Adrenal gland (tissue), 9 donors: ENCODE measurements at regions not wholly inside any gene's neighbourhood (a gene's known extent, or its start where the extent isn't known, plus 50 kb on each side); places are given as distances from the start of the nearest gene placed in this dataset.

Experiments
- DNase-seq, 7 donors: peaks; one replicate each; pipeline ENCODE4 v3.0.0-alpha.2; 2019 to 2020
- H3K27ac ChIP-seq, 5 donors: fragments of 200-600 bp; sonication (generic) in 4 of 5; 1 replicate in 3 of 5; 2 replicates in 2 of 5; pipeline versions ENCODE4 v1.5.1 to v1.8.0; 2016 to 2020; ENCODE audit warnings: mild to moderate bottlenecking in 1 of 5
- H3K27me3 ChIP-seq: fragments of 200-600 bp; 2 replicates; pipeline ENCODE4 v1.8.0; 2021
- H3K36me3 ChIP-seq, 2 donors: fragments of 200-600 bp; replicated peaks in 1 of 2; 1 replicate in 1 of 2; 2 replicates in 1 of 2; pipeline versions ENCODE4 v1.5.1 to v1.8.0; 2018 to 2022
- H3K4me1 ChIP-seq, 2 donors: fragments of 200-600 bp; replicated peaks in 1 of 2; 1 replicate in 1 of 2; 2 replicates in 1 of 2; pipeline versions ENCODE4 v1.5.1 to v1.8.0; 2018 to 2021
- H3K4me3 ChIP-seq, 4 donors: fragments of 200-600 bp; sonication (generic) in 3 of 4; one replicate each; pipeline ENCODE4 v1.5.1; 2016 to 2018
- H3K9me3 ChIP-seq, 3 donors: fragments of 200-600 bp; sonication (generic) in 1 of 3; replicated peaks in 1 of 3; 1 replicate in 2 of 3; 2 replicates in 1 of 3; pipeline versions ENCODE4 v1.5.1 to v1.8.0; 2016 to 2021
- POLR2A ChIP-seq, 2 donors: fragments of 450-650 bp; IDR thresholded peaks; one replicate each; pipeline ENCODE4 v1.6.1; 2017; ENCODE audit warnings: antibody characterized with exemption in 2 of 2, mild to moderate bottlenecking in 2 of 2, moderate library complexity in 1 of 2
- WGBS, 4 donors: extraction: QIAGEN DNeasy Blood & Tissue Kit in 2 of 4; methylation state at CpG; one replicate each; pipeline versions ENCODE4 v1.1.5 to v1.1.7; 2013 to 2017; 5-methylcytosine and 5-hydroxymethylcytosine counted together
- intact Hi-C, 2 donors: fragments of 100-400 bp; cut with DNase I; formaldehyde crosslinking; loops; one replicate each; pipeline versions ENCODE4 v1.14.1 to v1.15.0; 2022 to 2023
- TF ChIP-seq, protein P1 (sequence below), 6 experiments: fragments of 450-650 bp in 4 of 6; fragments of 200-600 bp in 2 of 6; sonication (generic) in 1 of 6; IDR thresholded peaks; 1 replicate in 5 of 6; 2 replicates in 1 of 6; pipeline versions ENCODE4 v1.5.1 to v1.8.0; 2016 to 2021; ENCODE audit warnings: antibody characterized with exemption in 6 of 6, mild to moderate bottlenecking in 2 of 6, moderate library complexity in 1 of 6
- donor health status: healthy with polysubstance abuse.
- donor health status: Bipolar disorder and iron deficiency.
- donor health status: DM: yes; HTN: yes; CAD: no.
- donor health status: DM: no; HTN: no; CAD: no.
- donor health status: DM: no; HTN: no; CAD: no.

GRCh38 chr17:79306424-79307318 is 232.0 kb downstream of the ENGASE start:
- DNase-seq: peak in 5 of 7 donors; percentile 12 to 54 (median 18)
- Histone ChIP-seq H3K27me3 (peaks cover 7% of the 10 kb centered on the region), H3K36me3 (no peaks in the 10 kb centered on the region), H3K4me1 (no peaks in the 10 kb centered on the region), H3K9me3 (no peaks in the 10 kb centered on the region), H3K4me3 (no peak overlapping the region), H3K27ac (peak overlapping the region in 1 of 5 donors; percentile 34)
- no peak for TF ChIP-seq POLR2A (IDR thresholded peaks at IDR 0.05)
- TF ChIP-seq, protein P1, sequence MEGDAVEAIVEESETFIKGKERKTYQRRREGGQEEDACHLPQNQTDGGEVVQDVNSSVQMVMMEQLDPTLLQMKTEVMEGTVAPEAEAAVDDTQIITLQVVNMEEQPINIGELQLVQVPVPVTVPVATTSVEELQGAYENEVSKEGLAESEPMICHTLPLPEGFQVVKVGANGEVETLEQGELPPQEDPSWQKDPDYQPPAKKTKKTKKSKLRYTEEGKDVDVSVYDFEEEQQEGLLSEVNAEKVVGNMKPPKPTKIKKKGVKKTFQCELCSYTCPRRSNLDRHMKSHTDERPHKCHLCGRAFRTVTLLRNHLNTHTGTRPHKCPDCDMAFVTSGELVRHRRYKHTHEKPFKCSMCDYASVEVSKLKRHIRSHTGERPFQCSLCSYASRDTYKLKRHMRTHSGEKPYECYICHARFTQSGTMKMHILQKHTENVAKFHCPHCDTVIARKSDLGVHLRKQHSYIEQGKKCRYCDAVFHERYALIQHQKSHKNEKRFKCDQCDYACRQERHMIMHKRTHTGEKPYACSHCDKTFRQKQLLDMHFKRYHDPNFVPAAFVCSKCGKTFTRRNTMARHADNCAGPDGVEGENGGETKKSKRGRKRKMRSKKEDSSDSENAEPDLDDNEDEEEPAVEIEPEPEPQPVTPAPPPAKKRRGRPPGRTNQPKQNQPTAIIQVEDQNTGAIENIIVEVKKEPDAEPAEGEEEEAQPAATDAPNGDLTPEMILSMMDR (IDR thresholded peaks at IDR 0.05): no peak
- intact Hi-C loops: no loop called here
- 30 to 49% (median 38%) methylated on average over 22 to 26 of the region's 26 CpGs for WGBS, 4 donors

DNA sequence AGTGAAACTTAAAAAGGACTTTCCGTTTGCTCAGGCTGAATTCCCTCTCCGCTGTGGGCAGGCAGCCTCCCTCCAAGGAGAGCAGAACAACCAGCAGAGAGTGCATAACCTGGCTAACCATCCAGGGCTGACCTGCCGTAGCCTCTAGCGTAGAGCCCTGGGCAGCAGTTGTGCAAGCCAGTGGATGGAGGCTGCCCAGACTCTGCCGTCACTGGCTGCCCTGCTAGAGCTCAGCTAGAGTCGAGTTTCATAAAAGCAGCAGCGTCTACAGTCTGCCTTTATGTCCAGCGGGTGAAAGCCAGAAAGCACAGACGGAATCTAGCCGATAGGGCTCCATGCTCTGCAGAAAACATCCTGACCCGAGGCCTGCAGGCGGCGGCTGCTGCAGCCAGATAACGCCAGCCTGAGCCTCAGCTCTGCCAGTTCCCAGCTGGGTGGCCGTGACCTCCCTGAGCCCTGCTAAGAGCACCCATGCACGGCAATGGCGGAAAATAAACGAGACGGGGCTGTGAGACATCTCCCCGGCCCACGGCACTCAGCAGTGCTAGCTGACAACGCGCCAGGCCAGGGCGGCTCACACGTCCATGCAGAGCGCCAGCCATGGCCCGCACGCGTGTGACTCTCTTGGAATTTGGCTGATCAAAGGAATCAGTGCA is 231.3 kb downstream of the ENGASE start:
- WGBS, 4 donors: 26 to 51% (median 37%) methylated on average over 17 to 29 of the region's 29 CpGs
- Histone ChIP-seq H3K27ac (peak overlapping the region in 1 of 5 donors; percentile 34), H3K9me3 (no peaks in the 10 kb centered on the region), H3K4me1 (no peaks in the 10 kb centered on the region), H3K36me3 (no peaks in the 10 kb centered on the region), H3K27me3 (peaks cover 6% of the 10 kb centered on the region), H3K4me3 (no peak overlapping the region)
- DNase-seq: peak; percentile 17 to 60 (median 40)
- intact Hi-C loops: no loop called here
- TF ChIP-seq, protein P1 (IDR thresholded peaks at IDR 0.05): no peak
- TF ChIP-seq POLR2A (IDR thresholded peaks at IDR 0.05): no peak

GRCh38 chr17:79305376-79305767 is 230.7 kb downstream of the ENGASE start:
- WGBS, 4 donors: 47 to 59% (median 50%) methylated on average over 7 to 10 of the region's 10 CpGs
- H3K4me3 ChIP-seq: no peak overlapping the region
- no peak for DNase-seq

GRCh38 chr17:79304884-79305283 is 230.3 kb downstream of the ENGASE start:
- no peak overlapping the region for H3K4me3 ChIP-seq
- no peak for DNase-seq
- no peaks in the 10 kb centered on the region for H3K36me3 ChIP-seq
- TF ChIP-seq, protein P1 (IDR thresholded peaks at IDR 0.05): no peak
- no peak for TF ChIP-seq POLR2A (IDR thresholded peaks at IDR 0.05)
- WGBS, 4 donors: 44 to 55% (median 48%) methylated on average over 12 to 13 of the region's 13 CpGs
- no peaks in the 10 kb centered on the region for H3K9me3 ChIP-seq
- intact Hi-C loops: no loop called here
- no peaks in the 10 kb centered on the region for H3K4me1 ChIP-seq
- H3K27ac ChIP-seq: no peak overlapping the region
- H3K27me3 ChIP-seq: no peaks in the 10 kb centered on the region

More at GRCh38 chr17:79305376-79305767, 230.7 kb downstream of the ENGASE start:
- H3K4me1 ChIP-seq: no peaks in the 10 kb centered on the region
- H3K27ac ChIP-seq: peak overlapping the region in 1 of 5 donors; percentile 34
- intact Hi-C loops: no loop called here
- H3K9me3 ChIP-seq: no peaks in the 10 kb centered on the region
- TF ChIP-seq POLR2A (IDR thresholded peaks at IDR 0.05): no peak
- TF ChIP-seq, protein P1 (IDR thresholded peaks at IDR 0.05): no peak
- H3K36me3 ChIP-seq: no peaks in the 10 kb centered on the region
- peaks cover under 1% of the 10 kb centered on the region for H3K27me3 ChIP-seq
